DND-41 (cell line): ENCODE measurements at regions not wholly inside any gene's neighbourhood (a gene's known extent, or its start where the extent isn't known, plus 50 kb on each side); places are given as distances from the start of the nearest gene placed in this dataset.

Experiments used
- EZH2 ChIP-seq: IDR thresholded peaks from 3 replicates; pipeline ENCODE4 v1.6.1; 2012; ENCODE audit warnings: borderline replicate concordance, low read depth, mild to moderate bottlenecking, moderate library complexity, low read length, inconsistent platforms; ENCODE audit not compliant: severe bottlenecking
- TF ChIP-seq, protein P1 (sequence below): IDR thresholded peaks from 2 replicates; pipeline ENCODE4 v1.5.1; 2012; ENCODE audit warnings: borderline replicate concordance, low read length, moderate library complexity, mild to moderate bottlenecking; ENCODE audit not compliant: poor library complexity, severe bottlenecking; ENCODE audit errors: extremely low read depth

DNA sequence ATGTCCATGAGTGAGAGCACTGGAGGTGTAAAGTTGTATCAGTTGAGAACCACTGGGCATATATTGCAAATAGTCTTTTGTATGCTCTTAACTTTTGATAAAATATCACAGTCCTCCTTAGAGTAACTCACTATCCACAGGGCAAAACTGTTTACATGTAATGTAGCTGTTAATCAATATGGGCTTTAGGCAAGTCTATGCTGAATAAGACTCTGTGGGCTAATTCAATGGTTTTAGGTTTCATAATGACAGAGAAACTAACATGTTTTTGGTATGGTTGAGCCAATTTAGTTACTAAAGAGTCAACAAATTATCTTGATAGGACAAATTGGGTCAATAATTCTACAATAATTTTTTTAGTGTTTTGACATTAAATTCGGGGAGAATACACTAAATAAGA is 1134.9 kb upstream of the FAM98A start:
- TF ChIP-seq, protein P1, sequence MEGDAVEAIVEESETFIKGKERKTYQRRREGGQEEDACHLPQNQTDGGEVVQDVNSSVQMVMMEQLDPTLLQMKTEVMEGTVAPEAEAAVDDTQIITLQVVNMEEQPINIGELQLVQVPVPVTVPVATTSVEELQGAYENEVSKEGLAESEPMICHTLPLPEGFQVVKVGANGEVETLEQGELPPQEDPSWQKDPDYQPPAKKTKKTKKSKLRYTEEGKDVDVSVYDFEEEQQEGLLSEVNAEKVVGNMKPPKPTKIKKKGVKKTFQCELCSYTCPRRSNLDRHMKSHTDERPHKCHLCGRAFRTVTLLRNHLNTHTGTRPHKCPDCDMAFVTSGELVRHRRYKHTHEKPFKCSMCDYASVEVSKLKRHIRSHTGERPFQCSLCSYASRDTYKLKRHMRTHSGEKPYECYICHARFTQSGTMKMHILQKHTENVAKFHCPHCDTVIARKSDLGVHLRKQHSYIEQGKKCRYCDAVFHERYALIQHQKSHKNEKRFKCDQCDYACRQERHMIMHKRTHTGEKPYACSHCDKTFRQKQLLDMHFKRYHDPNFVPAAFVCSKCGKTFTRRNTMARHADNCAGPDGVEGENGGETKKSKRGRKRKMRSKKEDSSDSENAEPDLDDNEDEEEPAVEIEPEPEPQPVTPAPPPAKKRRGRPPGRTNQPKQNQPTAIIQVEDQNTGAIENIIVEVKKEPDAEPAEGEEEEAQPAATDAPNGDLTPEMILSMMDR: no peak
- TF ChIP-seq EZH2: no peak
